GM23248 (cell line): ENCODE measurements at regions not wholly inside any gene's neighbourhood (a gene's known extent, or its start where the extent isn't known, plus 50 kb on each side); places are given as distances from the start of the nearest gene placed in this dataset.

Experiments used
- EZH2 ChIP-seq: fragments of 200-600 bp; sonication (generic); IDR thresholded peaks from 2 replicates; pipeline ENCODE4 v1.6.1; 2018; ENCODE audit warnings: antibody characterized with exemption, mild to moderate bottlenecking; ENCODE audit not compliant: insufficient read depth, poor library complexity, severe bottlenecking
- EZH2phosphoT487 ChIP-seq: fragments of 200-600 bp; sonication (generic); IDR thresholded peaks from 2 replicates; pipeline ENCODE4 v1.6.1; 2018; ENCODE audit warnings: antibody characterized with exemption, moderate library complexity, mild to moderate bottlenecking, low read depth; ENCODE audit not compliant: insufficient read depth

DNA sequence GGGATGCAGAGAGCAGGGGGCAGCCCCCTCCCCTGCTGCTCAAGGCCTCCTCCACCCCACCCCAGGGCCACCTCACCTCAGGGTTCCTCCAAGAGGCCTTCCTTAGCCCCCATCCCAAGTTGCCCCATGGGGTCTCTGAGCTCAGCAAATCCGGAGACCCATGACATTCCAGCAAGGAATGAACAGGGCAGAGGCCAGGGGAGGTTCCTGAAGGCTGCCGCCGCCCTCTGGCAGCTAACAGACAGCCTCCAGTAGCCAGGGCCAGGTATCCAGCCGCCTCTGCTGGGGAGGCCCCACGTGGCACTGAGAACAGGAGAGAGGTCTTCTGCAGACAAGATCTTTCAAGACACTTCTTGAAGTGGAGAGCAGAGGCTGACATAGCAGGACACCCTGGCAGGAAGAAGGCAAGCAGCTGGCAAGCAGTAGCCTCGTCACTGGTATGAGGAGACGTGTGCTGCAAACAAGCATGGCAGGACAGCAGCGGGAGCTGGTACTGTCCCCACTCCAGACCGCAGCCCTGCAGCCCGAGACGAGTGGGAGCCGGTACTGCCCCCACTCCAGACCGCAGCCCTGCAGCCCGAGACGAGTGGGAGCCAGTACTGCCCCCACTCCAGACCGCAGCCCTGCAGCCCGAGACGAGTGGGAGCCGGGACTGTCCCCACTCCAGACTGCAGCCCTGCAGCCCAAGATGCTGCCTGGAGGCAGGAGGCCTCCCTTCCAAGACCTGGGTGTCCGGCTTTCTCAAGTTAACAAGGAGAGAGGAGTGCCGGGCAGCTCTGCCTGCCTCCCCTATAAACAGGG, 190.6 kb downstream of the IGLL1 start:
- TF ChIP-seq EZH2 (no peak), EZH2phosphoT487 (no peak)
